ENCODE measurements at regions not wholly inside any gene's neighbourhood (a gene's known extent, or its start where the extent isn't known, plus 50 kb on each side); places are given as distances from the start of the nearest gene placed in this dataset.
A peak's percentile ranks its signal among the peaks of the same experiment; 100 is the strongest.

DNA sequence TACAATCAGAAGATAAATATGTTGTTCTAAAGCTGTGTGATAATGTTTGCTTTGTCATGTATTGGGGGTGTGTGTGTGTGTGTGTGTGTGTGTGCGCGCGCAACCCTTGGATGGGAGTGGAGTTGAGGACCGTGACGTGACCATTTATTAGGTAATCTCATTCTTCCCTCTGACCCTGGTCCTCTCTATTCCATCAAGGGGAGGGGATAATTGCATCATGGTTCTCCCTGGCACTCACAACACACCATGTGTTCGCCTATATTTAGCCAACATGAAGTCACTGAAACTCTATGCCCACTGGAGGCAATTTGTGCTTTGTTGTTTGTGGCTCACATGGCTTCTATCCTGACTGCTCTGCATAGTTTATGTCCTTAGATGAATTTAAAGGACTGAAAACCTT is 79.8 kb upstream of the LRPPRC start:
- TF ChIP-seq, protein P1, sequence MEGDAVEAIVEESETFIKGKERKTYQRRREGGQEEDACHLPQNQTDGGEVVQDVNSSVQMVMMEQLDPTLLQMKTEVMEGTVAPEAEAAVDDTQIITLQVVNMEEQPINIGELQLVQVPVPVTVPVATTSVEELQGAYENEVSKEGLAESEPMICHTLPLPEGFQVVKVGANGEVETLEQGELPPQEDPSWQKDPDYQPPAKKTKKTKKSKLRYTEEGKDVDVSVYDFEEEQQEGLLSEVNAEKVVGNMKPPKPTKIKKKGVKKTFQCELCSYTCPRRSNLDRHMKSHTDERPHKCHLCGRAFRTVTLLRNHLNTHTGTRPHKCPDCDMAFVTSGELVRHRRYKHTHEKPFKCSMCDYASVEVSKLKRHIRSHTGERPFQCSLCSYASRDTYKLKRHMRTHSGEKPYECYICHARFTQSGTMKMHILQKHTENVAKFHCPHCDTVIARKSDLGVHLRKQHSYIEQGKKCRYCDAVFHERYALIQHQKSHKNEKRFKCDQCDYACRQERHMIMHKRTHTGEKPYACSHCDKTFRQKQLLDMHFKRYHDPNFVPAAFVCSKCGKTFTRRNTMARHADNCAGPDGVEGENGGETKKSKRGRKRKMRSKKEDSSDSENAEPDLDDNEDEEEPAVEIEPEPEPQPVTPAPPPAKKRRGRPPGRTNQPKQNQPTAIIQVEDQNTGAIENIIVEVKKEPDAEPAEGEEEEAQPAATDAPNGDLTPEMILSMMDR (conservative IDR thresholded peaks at IDR 0.05; ENCODE audit: low read depth, low read length), result no peak
- no peak overlapping the region for H3K4me3 ChIP-seq (ENCODE audit: low read depth, low read length)
- no peak for DNase-seq (ENCODE audit: low read depth)

DNA sequence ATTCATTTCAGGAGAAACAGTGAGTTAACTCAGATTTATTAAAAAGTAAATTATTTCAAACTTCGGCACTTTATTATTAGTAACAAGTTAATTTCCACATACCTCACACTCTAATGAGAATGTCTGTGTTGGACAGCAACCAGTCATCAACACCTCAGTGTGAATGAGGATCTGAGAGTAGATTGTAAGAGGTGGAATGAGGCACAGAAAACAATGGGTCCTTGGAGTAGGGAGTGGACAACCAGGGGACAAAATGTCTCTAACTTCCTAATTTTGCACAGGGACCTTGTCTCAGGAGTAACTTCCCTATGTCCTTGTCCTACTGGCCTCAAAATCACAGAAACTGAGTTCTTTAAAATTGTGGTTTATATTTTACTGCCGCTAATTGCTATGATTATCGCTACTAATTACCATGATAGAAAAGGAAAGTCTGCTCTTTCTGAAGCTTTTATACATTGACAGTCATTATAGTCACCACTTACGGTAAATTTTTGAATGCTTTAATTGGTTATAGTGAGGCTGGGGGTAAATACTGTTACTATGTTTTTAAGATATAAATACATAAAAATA is 82.2 kb upstream of the LRPPRC start:
- no peak overlapping the region for H3K4me3 ChIP-seq (ENCODE audit: low read depth, low read length)
- TF ChIP-seq, protein P1 (conservative IDR thresholded peaks at IDR 0.05; ENCODE audit: low read depth, low read length), result no peak
- DNase-seq (ENCODE audit: low read depth), result no peak

DNA sequence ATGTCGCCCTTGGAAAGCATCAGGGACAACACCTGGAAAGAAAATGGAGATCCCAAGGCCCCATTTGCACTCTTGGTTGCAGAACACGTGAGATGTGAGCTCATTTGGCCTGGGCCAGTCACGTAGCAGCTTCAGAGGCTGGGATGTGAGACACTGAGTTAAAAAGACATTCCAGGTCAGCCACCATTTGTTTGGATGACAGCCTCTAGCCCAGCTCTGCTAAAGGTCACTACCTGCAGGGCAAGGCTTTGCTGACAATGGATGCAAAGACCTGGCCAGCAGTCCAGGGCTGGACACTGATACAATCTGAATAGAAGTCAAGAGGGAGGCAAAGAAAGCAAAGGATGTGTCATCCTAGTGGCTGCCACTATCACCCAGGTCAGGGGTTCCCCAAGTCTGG is 83.9 kb upstream of the LRPPRC start:
- TF ChIP-seq, protein P1 (conservative IDR thresholded peaks at IDR 0.05; ENCODE audit: low read depth, low read length), result no peak
- no peak overlapping the region for H3K4me3 ChIP-seq (ENCODE audit: low read depth, low read length)
- no peak for DNase-seq (ENCODE audit: low read depth)

DNA sequence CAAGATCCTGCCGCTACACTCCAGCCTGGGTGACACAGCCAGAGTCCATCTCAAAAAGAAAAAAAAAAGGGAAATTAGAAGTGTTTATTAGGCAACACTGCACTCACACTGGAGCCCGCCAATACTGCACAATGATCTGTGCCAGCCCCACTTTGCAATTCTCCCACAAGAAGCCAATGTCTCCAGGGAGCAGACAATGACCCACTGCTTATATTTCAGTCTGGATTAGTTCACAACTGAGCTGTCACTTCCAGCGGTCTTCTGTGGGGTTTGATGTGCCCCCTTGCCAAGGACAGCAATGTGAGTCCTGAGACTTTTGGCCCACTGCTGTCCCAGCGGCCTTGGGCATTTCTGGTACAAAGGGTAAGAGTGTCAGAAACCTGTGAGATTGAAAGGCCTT is 85.6 kb upstream of the PPM1B start:
- TF ChIP-seq, protein P1 (conservative IDR thresholded peaks at IDR 0.05; ENCODE audit: low read depth, low read length), result no peak
- no peak for DNase-seq (ENCODE audit: low read depth)
- no peak overlapping the region for H3K4me3 ChIP-seq (ENCODE audit: low read depth, low read length)

DNA sequence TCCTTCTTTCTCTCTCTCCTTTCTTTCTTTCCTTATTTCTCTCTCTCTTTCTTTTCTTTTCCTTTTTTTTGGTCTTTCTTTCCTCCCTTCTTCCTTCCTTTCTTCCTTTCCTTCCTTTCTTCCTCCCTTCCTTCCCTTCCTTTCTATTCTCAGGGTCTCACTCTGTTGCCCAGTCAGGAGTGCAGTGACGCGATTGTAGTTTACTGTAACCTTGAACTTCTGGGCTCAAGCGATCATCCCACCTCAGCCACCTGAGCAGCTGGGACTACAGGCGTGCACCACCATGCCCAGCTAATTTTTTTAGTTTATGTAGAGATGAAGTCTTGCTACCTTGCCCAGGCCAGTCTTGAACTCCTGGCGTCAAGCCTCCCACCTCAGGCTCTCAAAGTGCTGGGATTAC is 83.8 kb upstream of the PPM1B start:
- DNase-seq (ENCODE audit: low read depth), result no peak
- H3K4me3 ChIP-seq (ENCODE audit: low read depth, low read length), result no peak overlapping the region
- TF ChIP-seq, protein P1 (conservative IDR thresholded peaks at IDR 0.05; ENCODE audit: low read depth, low read length), result no peak

DNA sequence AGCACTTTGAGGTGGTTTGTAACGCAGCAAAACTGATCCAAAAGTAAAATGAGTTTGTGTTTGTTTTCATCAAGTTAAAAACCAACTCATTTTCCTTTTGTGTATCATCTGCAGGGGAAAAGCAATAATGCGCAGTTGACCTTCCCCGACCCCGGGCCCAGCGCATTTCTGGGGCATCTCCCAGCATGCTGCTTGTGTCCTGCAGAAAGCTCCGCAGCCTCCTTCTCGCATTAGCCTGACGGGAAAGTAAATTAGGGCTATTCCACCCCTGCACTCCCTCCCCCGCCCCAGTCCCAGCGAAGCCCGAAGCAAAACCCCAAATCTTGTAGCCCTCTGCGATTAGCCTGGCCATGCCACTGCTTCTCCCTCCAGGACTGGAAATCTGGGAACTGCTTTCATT is 82.0 kb upstream of the PPM1B start:
- TF ChIP-seq, protein P1 (conservative IDR thresholded peaks at IDR 0.05; ENCODE audit: low read depth, low read length), result no peak
- no peak for DNase-seq (ENCODE audit: low read depth)
- peak overlapping the region; percentile 40 for H3K4me3 ChIP-seq (ENCODE audit: low read depth, low read length)

DNA sequence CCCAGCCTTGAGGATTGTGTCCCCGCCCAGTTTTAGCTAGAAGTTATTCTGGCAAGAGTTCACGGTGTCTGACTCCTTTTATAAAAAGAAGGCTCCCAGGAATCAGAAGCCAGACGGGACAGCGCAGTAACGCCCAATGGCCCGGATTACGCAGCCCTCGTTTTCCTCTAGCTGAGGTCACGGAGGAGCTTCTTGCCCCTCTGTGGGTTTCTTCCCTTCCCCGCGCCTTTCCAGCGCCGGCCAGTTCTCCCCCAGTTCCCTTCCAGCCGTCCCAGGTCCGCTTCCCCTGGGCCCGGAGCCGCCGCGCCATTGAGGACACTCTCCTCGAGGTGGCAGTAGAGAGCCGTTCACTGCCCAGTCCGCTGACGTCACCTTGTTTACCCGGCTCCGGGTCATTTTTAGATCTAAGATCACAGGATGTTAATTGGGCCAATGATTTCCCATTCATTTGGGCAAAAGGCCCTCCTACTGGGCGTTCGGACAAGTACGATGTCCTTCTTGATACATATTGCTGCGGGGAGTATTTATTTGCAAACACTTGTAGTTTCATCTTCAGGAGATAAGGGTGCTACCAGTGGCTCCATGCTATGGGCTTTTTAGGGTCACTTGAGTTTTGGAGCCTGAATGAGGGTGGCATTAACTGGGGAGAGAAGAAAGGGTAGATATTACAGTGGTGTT is 81.5 kb upstream of the PPM1B start:
- TF ChIP-seq, protein P1 (conservative IDR thresholded peaks at IDR 0.05; ENCODE audit: low read depth, low read length), result peak; percentile 94
- H3K4me3 ChIP-seq (ENCODE audit: low read depth, low read length), result peak overlapping the region; percentile 40
- no peak for DNase-seq (ENCODE audit: low read depth)
